ENCODE measurements at regions not wholly inside any gene's neighbourhood (a gene's known extent, or its start where the extent isn't known, plus 50 kb on each side); places are given as distances from the start of the nearest gene placed in this dataset.
A peak's percentile ranks its signal among the peaks of the same experiment; 100 is the strongest.

DNA sequence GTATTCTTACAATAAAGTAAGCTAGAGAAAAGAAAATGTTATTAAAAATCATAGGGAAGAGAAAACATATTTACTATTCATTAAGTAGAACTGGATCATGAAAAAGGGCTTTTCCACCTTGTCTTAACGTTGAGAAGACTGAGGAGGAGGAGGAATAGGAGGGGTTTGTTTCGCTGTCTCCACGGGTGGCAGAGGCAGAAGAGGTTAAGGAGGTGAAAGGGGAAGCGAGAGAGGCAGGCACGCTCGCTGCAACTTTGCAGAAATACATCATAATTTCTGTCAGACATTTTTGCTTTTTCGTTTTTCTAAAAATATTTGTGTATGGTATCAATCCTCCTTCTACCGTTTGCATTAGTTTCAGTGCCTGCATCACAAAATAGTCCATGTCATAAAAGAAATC is 2375.1 kb upstream of the AGA start:
- no peak for DNase-seq (ENCODE audit: low spot score)

DNA sequence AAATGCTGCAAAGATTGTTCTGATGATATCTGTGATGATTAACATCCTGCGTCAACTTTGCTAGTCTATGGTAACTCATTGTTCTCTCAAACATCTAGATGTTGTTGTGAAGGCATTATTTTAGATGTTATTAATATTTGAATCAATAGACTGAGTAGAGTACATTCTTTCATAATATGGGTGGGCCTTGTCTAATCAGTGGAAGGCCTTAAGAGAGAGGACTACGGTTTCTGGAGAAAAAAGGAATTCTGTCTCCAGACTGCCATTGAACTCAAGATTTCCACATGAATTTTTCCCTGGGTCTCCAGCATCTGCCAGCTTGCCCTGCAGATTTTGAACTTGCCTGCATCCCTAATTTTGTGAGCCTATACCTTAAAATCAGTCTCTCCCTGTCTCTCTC is 2381.1 kb upstream of the AGA start:
- DNase-seq (ENCODE audit: low spot score), result no peak

DNA sequence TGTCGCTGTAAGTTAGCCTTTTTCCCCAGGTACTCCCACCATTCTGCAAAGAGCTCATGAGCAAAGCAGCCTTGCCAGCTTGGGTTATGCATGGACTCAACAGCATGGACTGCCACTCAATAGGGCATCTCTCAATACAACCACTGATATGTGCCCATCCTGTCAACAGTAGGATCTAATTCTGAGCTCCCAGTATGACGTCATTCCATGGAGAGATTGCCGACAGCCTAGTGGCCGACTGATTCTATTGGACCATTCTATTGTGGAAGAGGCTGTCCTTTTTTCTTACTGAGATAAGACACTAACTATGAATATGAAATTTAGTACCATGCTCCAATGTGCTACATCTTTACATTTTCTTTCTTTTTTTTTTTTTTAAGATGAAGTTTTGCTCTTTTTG is 2389.0 kb upstream of the AGA start:
- DNase-seq (ENCODE audit: low spot score), result no peak

DNA sequence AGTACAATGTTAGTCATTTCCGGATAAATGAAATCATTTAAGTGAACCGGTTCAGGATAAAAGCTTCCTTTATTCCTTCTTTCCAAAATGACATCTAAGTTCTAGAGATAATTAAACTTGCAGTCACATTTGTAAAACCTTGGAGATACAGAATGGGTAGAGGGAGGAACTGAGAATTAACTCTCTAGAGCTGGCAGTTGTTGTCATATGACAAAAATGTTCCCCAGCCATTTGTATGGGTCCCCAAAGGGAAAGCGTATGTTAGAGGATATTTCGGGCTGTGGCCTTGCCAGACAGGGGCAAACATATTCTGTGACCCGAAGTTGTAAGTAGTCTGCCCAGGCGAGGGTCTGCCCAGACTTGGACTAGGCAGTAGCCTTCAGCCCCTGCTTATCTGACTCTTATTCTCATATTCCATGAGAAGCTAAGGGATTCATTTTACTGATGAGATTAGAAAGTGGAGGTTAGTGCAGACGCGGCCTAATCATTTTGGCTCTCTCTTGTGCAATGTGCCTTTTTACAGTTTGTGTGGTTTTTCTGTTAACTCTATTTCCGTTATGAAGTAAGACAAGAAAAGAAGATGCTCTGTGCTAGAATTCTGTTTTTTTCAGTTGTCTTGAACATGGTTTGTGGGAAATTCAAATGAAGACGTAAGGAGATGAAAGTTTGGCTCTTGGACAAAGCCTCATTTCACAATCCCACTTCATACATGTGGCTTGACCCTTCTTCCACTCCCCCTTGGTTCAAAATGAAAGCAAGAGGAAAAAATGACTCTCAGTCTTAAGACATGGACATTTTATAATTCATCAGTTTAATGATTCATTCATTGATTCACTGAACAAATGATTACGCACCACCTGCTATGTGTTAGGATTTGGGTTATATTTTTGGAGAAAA is 2394.2 kb upstream of the AGA start:
- DNase-seq (ENCODE audit: low spot score), result no peak

DNA sequence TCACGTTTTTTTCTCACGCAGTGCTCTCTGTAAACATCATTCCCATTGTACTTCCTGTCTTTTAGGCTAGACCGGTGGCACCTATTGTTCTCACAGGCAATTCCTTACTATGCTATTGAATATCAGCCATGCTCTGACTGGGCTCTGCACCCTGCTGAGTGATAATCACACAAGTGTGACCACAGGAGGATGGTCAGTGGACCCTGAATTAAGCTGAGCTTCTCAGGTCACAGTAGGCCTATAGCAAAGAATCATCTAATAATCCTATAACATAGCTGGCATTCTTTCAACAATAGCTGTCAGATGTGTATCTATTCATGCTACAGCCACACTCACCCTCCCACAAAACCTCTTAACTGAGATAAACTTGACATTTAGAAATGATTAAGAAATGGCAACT is 2399.8 kb upstream of the TENM3 start:
- no peak for DNase-seq (ENCODE audit: low spot score)

DNA sequence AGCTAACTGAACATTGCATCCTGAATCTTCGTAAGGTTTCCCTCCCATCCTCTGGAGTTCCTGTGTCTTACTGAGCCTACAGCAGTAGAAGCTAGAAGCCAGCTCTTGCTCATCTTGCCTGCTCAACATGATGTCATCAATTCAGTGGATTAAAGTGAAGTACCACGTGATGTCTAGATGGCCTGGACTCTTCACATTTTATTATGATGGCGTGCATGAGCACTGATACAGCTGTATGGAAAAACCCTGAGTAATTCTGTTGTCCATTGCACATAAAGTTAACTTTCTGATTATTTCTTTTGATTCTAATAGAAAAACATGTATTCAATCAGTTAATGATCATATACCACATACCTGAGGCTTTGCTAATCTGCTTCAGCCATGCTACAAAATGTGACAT is 2387.7 kb upstream of the TENM3 start:
- DNase-seq (ENCODE audit: low spot score), result no peak

DNA sequence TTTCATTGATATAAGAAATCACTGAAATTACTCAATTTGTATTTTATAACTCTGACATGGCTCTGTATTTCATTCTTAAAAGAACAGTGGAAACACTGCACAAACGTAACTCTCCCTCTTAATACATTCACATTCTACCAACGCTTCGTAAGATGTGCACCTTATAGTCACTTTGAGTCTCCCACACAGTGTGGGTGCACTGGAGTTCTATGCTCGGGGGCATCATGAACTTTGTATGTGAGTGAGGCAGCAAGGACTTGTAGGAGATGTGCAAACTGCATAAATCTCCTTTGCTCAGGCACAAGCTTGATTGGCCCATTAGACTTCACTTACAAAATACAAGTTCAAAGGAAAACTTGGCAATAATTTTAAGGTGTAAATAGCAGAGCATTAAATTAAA is 2385.0 kb upstream of the TENM3 start:
- no peak for DNase-seq (ENCODE audit: low spot score)

DNA sequence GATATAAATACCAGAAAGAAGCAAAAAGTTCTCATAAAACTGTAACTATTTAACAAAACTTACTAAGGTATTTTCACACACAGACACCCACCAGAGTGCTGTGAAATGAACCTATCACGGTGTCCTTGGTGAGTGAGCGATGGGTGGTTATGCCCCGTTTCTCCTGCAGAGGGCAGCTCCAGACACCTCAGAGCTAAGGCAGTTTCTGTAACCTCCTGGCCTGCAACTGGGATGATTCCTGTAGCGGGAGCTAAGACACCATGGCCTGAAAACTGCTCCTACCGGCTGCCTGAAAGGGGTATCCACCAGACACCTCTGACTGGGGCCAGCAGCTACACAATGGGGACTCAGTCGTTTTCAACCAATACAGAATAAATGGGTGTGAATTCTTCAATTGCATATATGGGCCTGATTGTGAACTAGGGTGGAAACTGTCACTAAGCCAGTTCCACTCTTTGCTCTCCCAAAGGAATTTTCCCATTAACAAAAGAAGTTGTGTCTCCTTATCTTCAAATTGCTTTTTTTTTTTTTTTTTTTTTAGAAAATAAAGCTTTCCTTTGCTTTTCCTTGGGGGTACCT is 2375.8 kb upstream of the TENM3 start:
- peak; percentile 57 for DNase-seq (ENCODE audit: low spot score)

DNA sequence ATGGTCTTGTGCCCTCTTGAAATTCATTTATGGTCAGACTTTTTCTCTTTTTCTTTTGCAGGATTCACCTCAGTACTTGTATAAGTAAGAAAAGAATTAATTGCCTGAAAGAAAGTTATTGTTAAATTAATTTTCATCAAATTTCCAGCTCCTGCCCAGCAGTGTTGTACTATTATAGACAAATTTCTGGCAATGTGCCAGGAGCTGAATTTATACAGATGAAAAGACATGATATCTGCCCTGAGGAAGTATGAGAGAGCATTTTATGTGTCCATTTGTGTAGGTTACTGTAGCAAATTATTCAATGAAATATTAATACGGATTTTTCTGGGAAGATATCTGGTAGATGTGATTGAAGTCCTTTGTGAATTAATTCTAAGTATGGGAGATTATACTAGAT is 2371.5 kb upstream of the TENM3 start:
- DNase-seq (ENCODE audit: low spot score), result no peak

DNA sequence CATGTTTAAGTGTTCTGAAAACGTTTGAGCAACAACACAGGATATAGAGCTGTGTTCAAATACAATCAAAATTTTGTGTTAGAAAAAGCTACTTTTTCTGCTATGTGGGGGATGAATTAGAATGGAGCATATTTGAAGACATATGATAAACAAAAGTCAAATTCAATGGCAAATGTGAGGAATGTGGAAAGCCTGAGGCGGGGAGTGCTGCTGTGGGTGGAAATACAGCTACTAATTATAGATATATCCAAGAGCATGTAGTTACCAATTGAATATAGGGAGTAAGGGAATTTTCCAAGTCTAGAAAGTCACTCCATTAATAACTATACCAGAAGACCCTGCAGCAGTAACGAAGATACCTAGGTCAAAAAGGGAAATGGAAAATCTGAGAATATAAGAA is 2370.4 kb upstream of the TENM3 start:
- no peak for DNase-seq (ENCODE audit: low spot score)

DNA sequence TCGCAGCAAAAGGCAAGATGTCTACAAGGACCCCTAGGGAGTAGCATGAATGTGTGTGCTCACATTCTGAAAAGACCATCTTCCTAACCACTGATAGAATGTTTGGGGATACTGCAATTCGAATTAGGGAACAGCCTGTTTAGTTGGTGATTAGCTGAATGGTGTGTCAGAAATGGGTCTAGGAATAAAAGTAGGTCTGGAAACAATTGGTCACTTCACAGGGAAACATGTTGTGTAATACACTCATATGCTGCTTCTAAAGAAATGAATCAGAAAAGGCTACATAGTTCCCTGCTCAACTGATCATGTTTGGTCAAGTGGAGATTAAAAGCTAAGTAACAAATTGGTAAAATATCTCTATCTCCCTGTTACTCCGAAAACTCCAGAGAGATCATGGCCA is 2362.4 kb upstream of the TENM3 start:
- DNase-seq (ENCODE audit: low spot score), result no peak

DNA sequence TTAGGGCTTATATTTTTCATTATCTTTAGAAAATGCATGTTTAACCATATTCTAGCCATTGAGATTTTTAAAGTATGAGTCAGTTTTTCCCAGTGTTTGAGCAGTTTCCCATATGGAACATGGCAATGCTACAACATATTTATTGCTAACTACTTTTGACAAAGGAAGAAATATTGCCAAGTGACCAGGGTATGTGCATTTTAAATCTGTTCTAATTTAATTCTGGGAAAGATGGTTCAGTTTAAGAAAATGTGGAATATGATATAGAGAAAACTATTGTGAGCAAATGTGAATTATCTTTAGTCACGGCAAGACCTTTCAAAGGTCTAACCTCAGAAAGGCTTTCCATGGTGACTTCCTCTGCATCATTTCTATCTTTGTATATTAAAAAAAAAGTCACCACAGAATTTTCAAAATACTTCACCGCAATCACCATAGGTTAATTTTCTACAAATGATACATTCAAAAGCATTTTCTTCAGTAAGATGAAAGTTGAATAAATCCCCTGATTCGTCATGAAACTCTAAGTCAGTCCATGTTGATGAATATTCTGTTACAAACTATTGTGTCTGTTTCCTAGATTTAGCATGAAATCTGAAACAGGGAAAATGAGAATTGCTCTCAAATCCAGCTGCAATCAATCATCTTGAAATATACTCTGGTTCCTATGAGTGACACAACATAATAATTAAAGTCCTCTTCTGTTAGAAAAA is 2349.0 kb upstream of the TENM3 start:
- no peak for DNase-seq (ENCODE audit: low spot score)

DNA sequence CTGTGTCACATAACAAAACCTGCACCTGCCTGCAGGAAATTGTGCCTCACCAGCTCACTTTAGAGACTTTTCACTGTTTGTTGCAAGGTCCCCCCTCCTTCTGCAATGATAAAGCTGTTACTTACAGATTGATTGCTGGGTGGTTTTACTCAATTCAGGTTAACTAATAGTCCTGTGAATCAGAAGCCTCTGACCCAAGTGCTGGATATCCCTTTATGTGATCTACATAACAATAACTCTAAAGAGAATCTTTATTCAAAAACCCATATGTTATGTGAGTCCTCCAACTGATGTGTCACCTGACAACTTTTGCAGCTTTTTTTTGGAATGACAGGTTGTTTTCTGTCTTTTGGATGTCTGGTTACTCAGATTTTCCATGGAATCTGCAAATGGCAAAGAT is 2323.6 kb upstream of the TENM3 start:
- DNase-seq (ENCODE audit: low spot score), result no peak

DNA sequence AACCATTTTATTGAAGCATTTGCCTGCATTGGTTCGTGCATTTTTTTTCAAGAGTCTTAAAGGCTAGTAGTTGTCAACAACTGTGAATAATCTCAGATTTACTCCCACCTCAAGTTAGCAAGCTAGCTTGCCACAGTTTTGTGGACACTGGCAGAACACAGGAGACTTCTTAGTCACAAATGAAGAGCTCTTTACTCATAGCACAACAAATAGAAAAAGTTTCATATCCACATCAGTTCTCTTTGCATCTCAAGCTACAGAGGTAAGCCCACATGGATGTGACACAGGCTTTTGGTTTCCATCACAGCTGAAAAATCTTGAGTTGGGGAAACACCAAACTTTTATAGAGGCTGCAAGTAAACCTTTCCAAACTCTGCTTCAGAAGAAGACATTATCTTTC is 2315.7 kb upstream of the TENM3 start:
- no peak for DNase-seq (ENCODE audit: low spot score)

DNA sequence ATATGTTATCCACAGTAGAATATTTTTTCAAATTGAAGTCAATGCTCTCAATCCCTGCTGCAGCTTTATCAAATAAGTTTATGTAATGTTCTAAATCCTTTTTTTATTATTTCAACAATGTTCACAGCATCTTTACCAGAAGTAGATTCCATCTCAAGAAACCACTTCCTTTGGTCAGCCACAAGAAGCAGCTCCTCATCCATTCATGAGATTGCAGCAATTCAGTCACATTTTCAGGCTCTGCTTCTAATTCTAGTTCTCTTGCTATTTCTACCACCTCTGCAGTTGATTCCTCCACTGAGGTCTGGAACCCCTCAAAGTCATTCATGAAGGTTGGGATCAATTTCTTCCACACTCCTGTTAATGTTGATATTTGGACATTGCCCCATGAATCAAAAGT is 2301.3 kb upstream of the TENM3 start:
- no peak for DNase-seq (ENCODE audit: low spot score)

DNA sequence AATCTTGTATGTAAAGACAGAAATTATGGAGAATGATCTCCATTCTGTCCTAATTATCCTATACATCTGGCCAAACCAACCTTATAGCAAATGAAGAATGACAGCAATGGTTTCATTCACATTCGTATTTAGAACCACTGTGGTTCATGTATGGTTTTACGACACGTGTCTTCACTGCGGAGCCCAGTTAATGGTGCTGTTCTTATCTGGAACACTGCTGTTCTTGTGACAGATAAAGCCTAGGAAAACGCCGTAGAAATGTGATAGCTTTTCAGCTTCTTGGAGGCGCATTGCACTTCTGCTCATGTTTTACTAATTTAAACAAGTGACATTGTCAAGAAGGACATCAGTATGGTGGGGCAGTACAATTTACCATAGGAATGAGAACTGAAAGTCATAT is 2266.4 kb upstream of the TENM3 start:
- no peak for DNase-seq (ENCODE audit: low spot score)

DNA sequence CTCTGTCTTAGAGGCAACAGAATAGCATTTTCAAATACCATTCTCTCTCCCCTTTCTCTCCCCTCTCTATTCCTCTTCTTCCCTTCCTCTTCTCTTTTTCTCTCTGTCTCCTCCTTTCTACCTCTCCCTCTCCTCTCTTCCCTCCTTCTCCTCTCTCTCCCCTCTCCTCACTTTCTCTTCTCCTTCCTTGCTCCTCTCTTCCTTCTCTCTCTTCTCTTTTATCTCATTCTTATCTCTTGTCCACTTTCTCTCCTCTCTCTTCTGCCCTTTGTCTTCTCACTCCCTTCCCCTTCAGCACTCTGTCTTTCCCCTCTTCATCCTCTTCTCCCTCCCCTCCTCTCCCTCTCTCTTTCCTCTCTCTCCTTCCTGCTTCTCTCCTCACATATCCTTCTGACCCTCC is 2265.8 kb upstream of the TENM3 start:
- no peak for DNase-seq (ENCODE audit: low spot score)

DNA sequence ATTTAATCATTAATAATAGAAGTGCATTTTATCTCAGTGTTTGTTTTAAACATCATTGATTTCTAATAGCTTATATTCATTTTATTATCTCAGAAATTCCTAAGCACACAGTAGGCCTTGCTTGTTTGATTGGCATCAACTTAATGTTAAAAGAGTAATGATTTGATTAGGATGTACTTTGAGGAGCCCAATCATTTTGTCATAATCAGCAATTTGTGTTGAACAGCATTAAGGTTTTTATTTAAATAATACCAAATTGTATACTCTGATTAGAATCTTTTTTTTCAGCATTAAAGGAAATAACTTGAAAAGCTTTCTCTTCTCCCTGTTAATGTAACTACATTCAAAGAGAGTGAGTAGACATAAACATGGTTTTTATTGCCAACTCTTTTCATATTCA is 2262.0 kb upstream of the TENM3 start:
- no peak for DNase-seq (ENCODE audit: low spot score)

DNA sequence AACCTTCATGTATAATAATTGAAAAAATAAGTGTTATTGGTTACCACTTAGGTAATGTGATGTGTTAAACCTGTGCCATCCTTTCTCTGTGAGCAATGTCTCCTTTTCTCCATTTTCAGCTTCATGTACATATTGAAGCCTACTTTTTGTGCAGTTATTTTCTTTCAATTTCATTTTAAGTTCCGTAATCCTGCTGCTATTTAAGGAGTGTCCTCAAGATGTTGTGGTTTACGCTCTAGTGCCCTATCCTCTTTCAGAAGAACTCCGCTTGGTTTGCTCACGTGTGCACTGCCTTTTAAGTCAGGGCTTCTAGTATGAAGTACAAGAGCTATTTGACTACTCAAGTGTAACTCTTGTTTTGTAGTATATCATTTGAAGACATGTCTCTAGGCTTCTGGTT is 2253.2 kb upstream of the TENM3 start:
- peak; percentile 41 for DNase-seq (ENCODE audit: low spot score)

DNA sequence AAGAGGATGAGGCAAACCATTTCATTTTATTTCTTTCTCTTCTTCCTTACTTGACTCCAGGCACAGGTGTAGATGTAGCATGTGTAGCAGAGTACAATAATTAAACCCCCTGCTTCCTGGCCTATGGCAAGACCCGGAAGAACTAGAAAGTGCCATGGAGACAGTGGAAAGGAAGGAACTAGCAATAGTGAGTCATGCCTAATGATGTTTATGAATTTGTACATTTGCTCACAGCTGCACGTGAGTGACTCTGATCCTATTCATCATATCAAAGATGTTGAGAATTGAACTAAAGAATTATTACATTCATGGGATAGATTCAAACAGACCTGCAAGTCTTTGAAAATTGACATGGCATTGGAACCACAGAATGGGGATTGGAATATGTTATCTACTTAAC is 2233.9 kb upstream of the TENM3 start:
- DNase-seq (ENCODE audit: low spot score), result no peak

DNA sequence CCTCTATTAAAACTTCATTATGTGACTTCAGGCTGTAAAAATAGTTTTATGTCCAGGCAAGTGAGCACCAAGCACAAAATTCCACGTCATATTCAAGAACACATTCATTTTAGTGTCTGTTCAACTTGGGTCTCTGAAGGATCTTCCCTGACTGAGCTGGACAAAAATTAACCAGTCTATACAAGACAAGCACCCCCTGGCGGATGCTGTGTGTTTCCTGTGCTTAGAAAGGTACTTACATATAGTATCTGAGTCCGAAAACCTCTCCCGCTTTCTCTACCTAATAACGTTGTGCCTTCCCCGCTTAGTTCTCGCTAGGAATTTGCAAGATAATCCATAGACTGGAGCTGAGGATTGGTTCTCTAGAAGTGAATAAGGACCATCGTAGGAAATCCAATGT is 2214.5 kb upstream of the TENM3 start:
- DNase-seq (ENCODE audit: low spot score), result peak; percentile 29

DNA sequence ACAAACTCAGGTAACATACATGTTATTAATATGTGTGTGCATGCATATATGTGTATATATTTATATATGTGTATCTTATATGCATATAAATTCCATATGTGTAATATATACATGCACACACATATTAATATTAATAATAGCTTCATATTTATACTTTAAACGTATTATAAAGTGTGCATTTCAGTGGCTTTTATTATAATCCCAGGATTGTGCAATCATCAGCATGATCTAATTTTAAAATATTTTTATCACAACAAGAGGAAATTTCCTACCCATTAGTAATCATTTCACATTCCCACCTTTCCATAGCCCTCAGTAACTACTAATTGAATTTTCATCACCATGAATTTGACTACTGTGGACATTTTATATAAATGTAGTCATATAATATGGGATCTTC is 2211.9 kb upstream of the TENM3 start:
- DNase-seq (ENCODE audit: low spot score), result no peak

DNA sequence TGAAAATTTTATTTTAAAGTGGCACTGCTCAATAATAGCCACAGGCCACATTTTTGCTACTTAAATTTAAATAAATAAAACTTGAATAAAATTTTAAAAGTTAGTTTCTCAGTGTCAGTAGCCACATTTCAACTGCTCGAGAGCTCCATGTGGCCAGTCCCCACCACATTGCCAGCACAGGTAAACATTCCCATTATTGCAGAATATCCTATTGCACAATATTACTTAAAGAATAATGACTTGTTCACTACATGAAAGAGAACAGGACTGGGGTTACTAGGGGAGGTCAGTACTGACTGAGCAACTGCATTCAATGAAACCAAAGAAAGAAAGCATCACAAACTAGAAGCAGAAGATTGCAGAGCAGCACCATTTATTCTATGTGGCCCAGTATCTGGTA is 2201.6 kb upstream of the TENM3 start:
- no peak for DNase-seq (ENCODE audit: low spot score)

Measured in kidney tubule cell (primary cell).